Stomach (tissue), 8 donors: ENCODE measurements at regions not wholly inside any gene's neighbourhood (a gene's known extent, or its start where the extent isn't known, plus 50 kb on each side); places are given as distances from the start of the nearest gene placed in this dataset.
"Not testable (repeated sequence)": the region's sequence is repeated elsewhere in the genome, so short reads cannot be mapped to it uniquely, and the experiment has no call there.

Experiments used
- DNase-seq, 2 donors: peaks; one replicate each; pipeline versions ENCODE4 v3.0.0 to v3.0.0-alpha.2; 2013 to 2019
- H3K27ac ChIP-seq, 5 donors: fragments of 200-600 bp in 4 of 5; sonication (generic) in 4 of 5; one replicate each; pipeline ENCODE4 v1.5.1; 2013 to 2019; ENCODE audit warnings: mild to moderate bottlenecking in 1 of 5, moderate library complexity in 1 of 5
- H3K27me3 ChIP-seq, 3 donors: fragments of 200-600 bp; sonication (generic); one replicate each; pipeline ENCODE4 v1.5.1; 2017 to 2019; ENCODE audit warnings: mixed run types in 1 of 3
- H3K36me3 ChIP-seq, 4 donors: fragments of 200-600 bp; sonication (generic); 1 replicate in 3 of 4; 2 replicates in 1 of 4; pipeline ENCODE4 v1.5.1; 2016 to 2019
- H3K4me1 ChIP-seq, 4 donors: fragments of 200-600 bp; sonication (generic); one replicate each; pipeline ENCODE4 v1.5.1; 2016 to 2019
- H3K4me3 ChIP-seq, 4 donors: fragments of 200-600 bp; sonication (generic) in 3 of 4; one replicate each; pipeline ENCODE4 v1.5.1; 2016 to 2019; ENCODE audit warnings: mild to moderate bottlenecking in 1 of 4
- H3K9me3 ChIP-seq, 4 donors: fragments of 200-600 bp; sonication (generic); one replicate each; pipeline ENCODE4 v1.5.1; 2016 to 2019
- CTCF ChIP-seq, 7 experiments: fragments of 450-650 bp in 4 of 7; fragments of 200-600 bp in 3 of 7; sonication (generic) in 3 of 7; IDR thresholded peaks; one replicate each; pipeline ENCODE4 v1.5.1; 2016 to 2019; ENCODE audit warnings: antibody characterized with exemption in 7 of 7, control low read depth in 2 of 7, mild to moderate bottlenecking in 1 of 7
- EP300 ChIP-seq: sonication (generic); formaldehyde crosslinking; IDR thresholded peaks from one replicate; pipeline ENCODE4 v1.6.1; 2017; ENCODE audit warnings: antibody characterized with exemption
- POLR2A ChIP-seq, 4 donors: fragments of 450-650 bp; IDR thresholded peaks; one replicate each; pipeline ENCODE4 v1.6.1; 2016; ENCODE audit warnings: antibody characterized with exemption in 4 of 4, control low read depth in 2 of 4, mild to moderate bottlenecking in 1 of 4, moderate library complexity in 1 of 4
- POLR2AphosphoS5 ChIP-seq, 3 donors: sonication (generic); formaldehyde crosslinking; IDR thresholded peaks; one replicate each; pipeline ENCODE4 v1.6.1; 2016; ENCODE audit warnings: antibody characterized with exemption in 3 of 3
- WGBS, 5 donors: extraction: QIAGEN DNeasy Blood & Tissue Kit in 3 of 5; methylation state at CpG; one replicate each; pipeline versions ENCODE4 v1.1.5 to v1.1.7; 2013 to 2018; 5-methylcytosine and 5-hydroxymethylcytosine counted together
- intact Hi-C: fragments of 100-400 bp; cut with DNase I; formaldehyde crosslinking; loops from one replicate; pipeline ENCODE4 v1.15.1; 2023; ENCODE audit warnings: low total_unique reads
- donor health status: healthy with polysubstance abuse.
- donor health status: Bipolar disorder and iron deficiency.
- donor health status: healthy.

GRCh38 chr21:35470522-35470921 is 421.4 kb upstream of the RUNX1 start:
- no peak for TF ChIP-seq EP300
- H3K4me3 ChIP-seq: no peak overlapping the region
- H3K36me3 ChIP-seq: no peaks in the 10 kb centered on the region
- 63 to 77% (median 65%) methylated on average over 5 of the region's 5 CpGs for WGBS, 5 donors
- H3K27ac ChIP-seq: no peak overlapping the region
- intact Hi-C loops: no loop called here
- H3K9me3 ChIP-seq: no peaks in the 10 kb centered on the region
- H3K4me1 ChIP-seq: peaks cover 0 to 16% (median 0%) of the 10 kb centered on the region in 4 donors
- DNase-seq: no peak
- no peaks in the 10 kb centered on the region for H3K27me3 ChIP-seq

- Histone ChIP-seq H3K4me1 (peaks cover 0 to 12% (median 0%) of the 10 kb centered on the region in 4 donors), H3K4me3 (no peak overlapping the region), H3K27ac (no peak overlapping the region), H3K9me3 (no peaks in the 10 kb centered on the region), H3K36me3 (no peaks in the 10 kb centered on the region), H3K27me3 (no peaks in the 10 kb centered on the region)
- 94 to 97% (median 96%) methylated on average over 1 of the region's 1 CpG for WGBS, 5 donors
- intact Hi-C loops: no loop called here
- no peak for DNase-seq
- TF ChIP-seq EP300: no peak
- TF ChIP-seq CTCF (IDR thresholded peaks at IDR 0.05): no peak
- TF ChIP-seq POLR2A (IDR thresholded peaks at IDR 0.05): no peak
- no peak for TF ChIP-seq POLR2AphosphoS5 (IDR thresholded peaks at IDR 0.05)
Measured at GRCh38 chr21:35469498-35469897, 420.4 kb upstream of the RUNX1 start.

- peaks cover 0 to 12% (median 0%) of the 10 kb centered on the region in 4 donors for H3K4me1 ChIP-seq
- H3K27ac ChIP-seq: no peak overlapping the region
- no peak for DNase-seq
- no peaks in the 10 kb centered on the region for H3K27me3 ChIP-seq
- H3K9me3 ChIP-seq: no peaks in the 10 kb centered on the region
- H3K4me3 ChIP-seq: no peak overlapping the region
- no peak for TF ChIP-seq CTCF (IDR thresholded peaks at IDR 0.05)
- TF ChIP-seq POLR2AphosphoS5 (IDR thresholded peaks at IDR 0.05): no peak
- no peak for TF ChIP-seq EP300
- no peak for TF ChIP-seq POLR2A (IDR thresholded peaks at IDR 0.05)
- intact Hi-C loops: no loop called here
- 71 to 81% (median 77%) methylated on average over 5 of the region's 5 CpGs for WGBS, 5 donors
- H3K36me3 ChIP-seq: no peaks in the 10 kb centered on the region
Measured at GRCh38 chr21:35468991-35469390, 419.9 kb upstream of the RUNX1 start.

GRCh38 chr21:35467566-35467965 is 418.5 kb upstream of the RUNX1 start:
- intact Hi-C loops: no loop called here
- H3K27me3 ChIP-seq: no peaks in the 10 kb centered on the region
- no peak for DNase-seq
- H3K4me3 ChIP-seq: no peak overlapping the region
- no peaks in the 10 kb centered on the region for H3K36me3 ChIP-seq
- H3K9me3 ChIP-seq: no peaks in the 10 kb centered on the region
- WGBS, 5 donors: 68 to 83% (median 72%) methylated on average over 2 of the region's 2 CpGs
- no peak for TF ChIP-seq CTCF (IDR thresholded peaks at IDR 0.05)
- TF ChIP-seq POLR2A (IDR thresholded peaks at IDR 0.05): no peak
- TF ChIP-seq EP300: no peak
- TF ChIP-seq POLR2AphosphoS5 (IDR thresholded peaks at IDR 0.05): no peak
- H3K27ac ChIP-seq: no peak overlapping the region
- H3K4me1 ChIP-seq: peaks cover 0 to 12% (median 0%) of the 10 kb centered on the region in 4 donors

- H3K9me3 ChIP-seq, DNase-seq, H3K27me3 ChIP-seq, H3K36me3 ChIP-seq, H3K4me1 ChIP-seq, H3K27ac ChIP-seq, H3K4me3 ChIP-seq, intact Hi-C loops: not testable (repeated sequence)
- 94 to 97% (median 95%) methylated on average over 5 of the region's 5 CpGs for WGBS, 5 donors
Measured at GRCh38 chr21:35466681-35467080, 417.6 kb upstream of the RUNX1 start.

GRCh38 chr21:35465741-35466140 is 416.6 kb upstream of the RUNX1 start:
- Histone ChIP-seq H3K9me3 (no peaks in the 10 kb centered on the region), H3K4me1 (no peaks in the 10 kb centered on the region), H3K4me3 (no peak overlapping the region), H3K27me3 (no peaks in the 10 kb centered on the region), H3K27ac (no peak overlapping the region), H3K36me3 (no peaks in the 10 kb centered on the region)
- intact Hi-C loops: no loop called here
- WGBS, 5 donors: 89 to 100% (median 99%) methylated on average over 2 of the region's 2 CpGs
- DNase-seq: no peak
- TF ChIP-seq CTCF (IDR thresholded peaks at IDR 0.05) (no peak), POLR2AphosphoS5 (IDR thresholded peaks at IDR 0.05) (no peak), POLR2A (IDR thresholded peaks at IDR 0.05) (no peak), EP300 (no peak)
